ENCODE measurements at regions not wholly inside any gene's neighbourhood (a gene's known extent, or its start where the extent isn't known, plus 50 kb on each side); places are given as distances from the start of the nearest gene placed in this dataset.

GRCh38 chr9:20074291-20074690 is 285.5 kb upstream of the SLC24A2 start:
- no peak overlapping the region for H3K27ac Mint-ChIP-seq
- DNase-seq (ENCODE audit: low spot score, unreplicated experiment) = no peak
- H3K36me3 Mint-ChIP-seq (ENCODE audit: insufficient read depth) = no peaks in the 10 kb centered on the region
- no peak for TF ChIP-seq CTCF (IDR thresholded peaks at IDR 0.05; ENCODE audit: unreplicated experiment)
- H3K27me3 Mint-ChIP-seq = no peaks in the 10 kb centered on the region
- no peaks in the 10 kb centered on the region for H3K4me1 Mint-ChIP-seq (ENCODE audit: low read depth)
- no peaks in the 10 kb centered on the region for H3K9me3 Mint-ChIP-seq (ENCODE audit: low read depth)
- H3K4me3 Mint-ChIP-seq (ENCODE audit: low read depth) = no peak overlapping the region

GRCh38 chr9:20070336-20070735 is 281.5 kb upstream of the SLC24A2 start:
- Mint-ChIP-seq H3K27me3 (no peaks in the 10 kb centered on the region), H3K9me3 (ENCODE audit: low read depth) (no peaks in the 10 kb centered on the region), H3K36me3 (ENCODE audit: insufficient read depth) (no peaks in the 10 kb centered on the region), H3K4me3 (ENCODE audit: low read depth) (no peak overlapping the region), H3K4me1 (ENCODE audit: low read depth) (no peaks in the 10 kb centered on the region), H3K27ac (no peak overlapping the region)
- no peak for DNase-seq (ENCODE audit: low spot score, unreplicated experiment)
- TF ChIP-seq CTCF (IDR thresholded peaks at IDR 0.05; ENCODE audit: unreplicated experiment) = no peak

- H3K4me1 Mint-ChIP-seq (ENCODE audit: low read depth) = no peaks in the 10 kb centered on the region
- no peak overlapping the region for H3K27ac Mint-ChIP-seq
- TF ChIP-seq CTCF (IDR thresholded peaks at IDR 0.05; ENCODE audit: unreplicated experiment) = no peak
- H3K36me3 Mint-ChIP-seq (ENCODE audit: insufficient read depth) = no peaks in the 10 kb centered on the region
- no peak for DNase-seq (ENCODE audit: low spot score, unreplicated experiment)
- H3K9me3 Mint-ChIP-seq (ENCODE audit: low read depth) = no peaks in the 10 kb centered on the region
- H3K4me3 Mint-ChIP-seq (ENCODE audit: low read depth) = no peak overlapping the region
- no peaks in the 10 kb centered on the region for H3K27me3 Mint-ChIP-seq
Measured at GRCh38 chr9:20065796-20066700, 277.2 kb upstream of the SLC24A2 start.

- DNase-seq (ENCODE audit: low spot score, unreplicated experiment) = no peak
- no peaks in the 10 kb centered on the region for H3K9me3 Mint-ChIP-seq (ENCODE audit: low read depth)
- TF ChIP-seq CTCF (IDR thresholded peaks at IDR 0.05; ENCODE audit: unreplicated experiment) = no peak
- no peaks in the 10 kb centered on the region for H3K4me1 Mint-ChIP-seq (ENCODE audit: low read depth)
- H3K27ac Mint-ChIP-seq = no peak overlapping the region
- no peaks in the 10 kb centered on the region for H3K36me3 Mint-ChIP-seq (ENCODE audit: insufficient read depth)
- no peaks in the 10 kb centered on the region for H3K27me3 Mint-ChIP-seq
- no peak overlapping the region for H3K4me3 Mint-ChIP-seq (ENCODE audit: low read depth)
Measured at GRCh38 chr9:20065046-20065445, 276.2 kb upstream of the SLC24A2 start.

- no peak overlapping the region for H3K27ac Mint-ChIP-seq
Measured at GRCh38 chr9:20054734-20055133, 265.9 kb upstream of the SLC24A2 start.

More at GRCh38 chr9:20054734-20055133, 265.9 kb upstream of the SLC24A2 start:
- DNase-seq (ENCODE audit: low spot score, unreplicated experiment) = no peak
- Mint-ChIP-seq H3K9me3 (ENCODE audit: low read depth) (no peaks in the 10 kb centered on the region), H3K4me1 (ENCODE audit: low read depth) (no peaks in the 10 kb centered on the region), H3K4me3 (ENCODE audit: low read depth) (no peak overlapping the region), H3K36me3 (ENCODE audit: insufficient read depth) (no peaks in the 10 kb centered on the region), H3K27me3 (no peaks in the 10 kb centered on the region)
- TF ChIP-seq CTCF (IDR thresholded peaks at IDR 0.05; ENCODE audit: unreplicated experiment) = no peak
